H1 (cell line): ENCODE measurements at regions not wholly inside any gene's neighbourhood (a gene's known extent, or its start where the extent isn't known, plus 50 kb on each side); places are given as distances from the start of the nearest gene placed in this dataset.

ENCODE experiments used
- CTCF ChIA-PET: fragments of 300-600 bp; sonication (Branson Sonifier 250); formaldehyde crosslinking; loops from one replicate; lab custom pipeline; 2021; ENCODE audit not compliant: partially characterized antibody; lab: Charles Lee
- POLR2A ChIA-PET: fragments of 300-600 bp; sonication (Branson Sonifier 250); formaldehyde crosslinking; loops from one replicate; lab custom pipeline; 2021; ENCODE audit warnings: inconsistent platforms; ENCODE audit not compliant: partially characterized antibody; lab: Charles Lee
- DNase-seq, 2 experiments: peaks; one replicate each; pipeline versions ENCODE4 v3.0.0 to v3.0.0-alpha.2; 2010 to 2022; ENCODE audit warnings: low spot score in 2 of 2, low read depth in 1 of 2, mixed read lengths in 1 of 2
- FAIRE-seq: peaks from 2 replicates; lab custom pipeline; 2011; peaks lifted over from hg19 to GRCh38; lab: Jason Lieb, UNC
- H2AFZ ChIP-seq: 2 replicates; pipeline ENCODE4 v1.8.1; 2012; ENCODE audit warnings: low read length, inconsistent platforms
- H2AK5ac ChIP-seq: 2 replicates; pipeline ENCODE4 v1.6.1; 2013; ENCODE audit warnings: low read depth, low read length
- H2BK120ac ChIP-seq: replicated peaks from 2 replicates; pipeline ENCODE3; 2013; ENCODE audit warnings: low read depth, low read length, inconsistent platforms
- H2BK12ac ChIP-seq: 2 replicates; pipeline ENCODE4 v1.6.1; 2013; ENCODE audit warnings: low read depth, low read length
- H2BK15ac ChIP-seq: 2 replicates; pipeline ENCODE4 v1.6.1; 2013; ENCODE audit warnings: low read length
- H2BK20ac ChIP-seq: 2 replicates; pipeline ENCODE4 v1.6.1; 2013; ENCODE audit warnings: low read length
- H2BK5ac ChIP-seq: 2 replicates; pipeline ENCODE4 v1.6.1; 2013; ENCODE audit warnings: low read depth, low read length
- H3K14ac ChIP-seq: 2 replicates; pipeline ENCODE4 v1.6.1; 2013; ENCODE audit warnings: inconsistent platforms; ENCODE audit not compliant: insufficient read length
- H3K18ac ChIP-seq: 2 replicates; pipeline ENCODE4 v1.6.1; 2013; ENCODE audit warnings: low read length; ENCODE audit errors: extremely low read depth
- H3K23ac ChIP-seq: 2 replicates; pipeline ENCODE4 v1.6.1; 2013; ENCODE audit warnings: inconsistent platforms; ENCODE audit not compliant: insufficient read length
- H3K23me2 ChIP-seq: 2 replicates; pipeline ENCODE4 v1.6.1; 2013; ENCODE audit warnings: low read depth, low read length
- H3K27ac ChIP-seq: 2 replicates; pipeline ENCODE4 v1.6.1; 2011; ENCODE audit warnings: low read depth, low read length, inconsistent platforms
- H3K27me3 ChIP-seq, 4 experiments: replicated peaks in 1 of 4; 1 replicate in 1 of 4; 2 replicates in 3 of 4; pipeline versions ENCODE4 v1.6.1 to v1.8.1; 2011 to 2013; ENCODE audit warnings: low read length in 3 of 4, mild to moderate bottlenecking in 3 of 4, inconsistent platforms in 2 of 4, mixed read lengths in 2 of 4, moderate library complexity in 1 of 4; ENCODE audit not compliant: control insufficient read depth in 3 of 4, insufficient read depth in 3 of 4; ENCODE audit errors: extremely low read depth in 1 of 4
- H3K36me3 ChIP-seq, 4 experiments: 2 replicates each; pipeline versions ENCODE4 v1.6.1 to v1.8.1; 2011 to 2013; ENCODE audit warnings: mild to moderate bottlenecking in 4 of 4, low read length in 3 of 4, moderate library complexity in 2 of 4, control low read depth in 1 of 4, inconsistent platforms in 1 of 4; ENCODE audit not compliant: insufficient read depth in 4 of 4, control insufficient read depth in 2 of 4
- H3K4ac ChIP-seq: replicated peaks from 2 replicates; pipeline ENCODE3; 2013; ENCODE audit warnings: low read length, low read depth, mixed read lengths, inconsistent platforms; ENCODE audit not compliant: insufficient read length
- H3K4me1 ChIP-seq, 4 experiments: replicated peaks in 1 of 4; 1 replicate in 1 of 4; 2 replicates in 3 of 4; pipeline versions ENCODE4 v1.6.1 to v1.8.1; 2011 to 2013; ENCODE audit warnings: low read length in 3 of 4, inconsistent platforms in 2 of 4, mixed read lengths in 1 of 4; ENCODE audit not compliant: insufficient read depth in 4 of 4, control insufficient read depth in 3 of 4
- H3K4me2 ChIP-seq, 2 experiments: 2 replicates each; pipeline versions ENCODE4 v1.6.1 to v1.8.1; 2011 to 2013; ENCODE audit warnings: low read depth in 2 of 2, low read length in 2 of 2, control low read depth in 1 of 2, inconsistent platforms in 1 of 2, mild to moderate bottlenecking in 1 of 2; ENCODE audit not compliant: insufficient read depth in 1 of 2
- H3K4me3 ChIP-seq, 4 experiments: fragments of 200-600, 300-600 bp in 1 of 4; sonication (generic), shearing (Covaris generic), sonication (Bioruptor Twin) in 1 of 4; 2 replicates each; pipeline versions ENCODE4 v1.5.1 to v1.8.1; 2011 to 2016; ENCODE audit warnings: low read length in 4 of 4, low read depth in 3 of 4, control low read depth in 2 of 4, inconsistent platforms in 2 of 4, mild to moderate bottlenecking in 2 of 4, mixed read lengths in 1 of 4, moderate library complexity in 1 of 4; ENCODE audit not compliant: insufficient read depth in 2 of 4; ENCODE audit errors: extremely low read depth in 1 of 4
- H3K56ac ChIP-seq: replicated peaks from 2 replicates; pipeline ENCODE3; 2013; ENCODE audit warnings: low read depth, mild to moderate bottlenecking, mixed read lengths, low read length, inconsistent platforms; ENCODE audit not compliant: insufficient read length
- H3K79me1 ChIP-seq: 2 replicates; pipeline ENCODE4 v1.6.1; 2013; ENCODE audit warnings: low read depth, low read length, control low read depth
- H3K79me2 ChIP-seq, 2 experiments: 2 replicates each; pipeline versions ENCODE4 v1.6.1 to v1.8.1; 2012 to 2013; ENCODE audit warnings: low read length in 2 of 2, mild to moderate bottlenecking in 2 of 2, inconsistent platforms in 1 of 2; ENCODE audit not compliant: insufficient read depth in 2 of 2, control insufficient read depth in 1 of 2
- H3K9ac ChIP-seq, 4 experiments: replicated peaks in 1 of 4; 1 replicate in 1 of 4; 2 replicates in 3 of 4; pipeline versions ENCODE4 v1.6.1 to v1.8.1; 2011 to 2013; ENCODE audit warnings: low read depth in 3 of 4, low read length in 3 of 4, control low read depth in 2 of 4, mild to moderate bottlenecking in 2 of 4, moderate library complexity in 2 of 4, inconsistent platforms in 1 of 4; ENCODE audit errors: extremely low read depth in 1 of 4
- H3K9me3 ChIP-seq, 2 experiments: 2 replicates each; pipeline versions ENCODE4 v1.6.1 to v1.8.1; 2012 to 2013; ENCODE audit warnings: mild to moderate bottlenecking in 2 of 2, moderate library complexity in 2 of 2, control low read depth in 1 of 2, inconsistent platforms in 1 of 2, low read depth in 1 of 2, low read length in 1 of 2, mixed read lengths in 1 of 2; ENCODE audit not compliant: insufficient read depth in 2 of 2
- H4K20me1 ChIP-seq, 2 experiments: replicated peaks in 1 of 2; 2 replicates each; pipeline versions ENCODE3 to v1.8.1; 2011 to 2013; ENCODE audit warnings: inconsistent platforms in 2 of 2, low read length in 2 of 2, mild to moderate bottlenecking in 1 of 2; ENCODE audit not compliant: insufficient read depth in 2 of 2, control insufficient read depth in 1 of 2
- H4K5ac ChIP-seq: 2 replicates; pipeline ENCODE4 v1.6.1; 2013; ENCODE audit warnings: low read length, low read depth, mixed read lengths, inconsistent platforms; ENCODE audit not compliant: insufficient read length
- H4K8ac ChIP-seq: 2 replicates; pipeline ENCODE4 v1.8.0; 2013; ENCODE audit warnings: mild to moderate bottlenecking, moderate library complexity, low read length, inconsistent platforms; ENCODE audit not compliant: insufficient read depth; ENCODE audit errors: extremely low read depth
- H4K91ac ChIP-seq: replicated peaks from 2 replicates; pipeline ENCODE3; 2013; ENCODE audit warnings: low read length, mixed read lengths, inconsistent platforms; ENCODE audit not compliant: insufficient read length
- ATF2 ChIP-seq: IDR thresholded peaks from 2 replicates; pipeline ENCODE4 v1.6.1; 2012; ENCODE audit warnings: low read length, inconsistent platforms
- CBX8 ChIP-seq: fragments of 300-800, 300-1000 bp; sonication (generic); IDR thresholded peaks from 2 replicates; pipeline ENCODE4 v1.7.1; 2016; ENCODE audit warnings: low read depth, low read length, borderline replicate concordance
- CREB1 ChIP-seq: IDR thresholded peaks from 2 replicates; pipeline ENCODE4 v1.6.1; 2012; ENCODE audit warnings: inconsistent platforms
- EP300 ChIP-seq, 2 experiments: IDR thresholded peaks; 1 replicate in 1 of 2; 2 replicates in 1 of 2; pipeline ENCODE4 v1.6.1; 2011 to 2012; ENCODE audit warnings: low read depth in 2 of 2, low read length in 2 of 2, mild to moderate bottlenecking in 2 of 2, borderline replicate concordance in 1 of 2, inconsistent platforms in 1 of 2, moderate library complexity in 1 of 2
- EZH2 ChIP-seq: fragments of 200-600 bp; sonication (generic); IDR thresholded peaks from 2 replicates; pipeline ENCODE4 v1.7.1; 2012; ENCODE audit warnings: low read depth, mild to moderate bottlenecking, moderate library complexity, low read length, inconsistent platforms; ENCODE audit not compliant: severe bottlenecking
- HDAC6 ChIP-seq: IDR thresholded peaks from one replicate; pipeline ENCODE4 v1.7.1; 2012; ENCODE audit warnings: low read depth, mild to moderate bottlenecking, inconsistent platforms, low read length, moderate library complexity
- JUN ChIP-seq: IDR thresholded peaks from 2 replicates; pipeline ENCODE4 v1.6.1; 2011; ENCODE audit warnings: low read depth, mild to moderate bottlenecking, improper control_type of control experiment, low read length
- JUND ChIP-seq: IDR thresholded peaks from 2 replicates; pipeline ENCODE4 v1.6.1; 2011; ENCODE audit warnings: mild to moderate bottlenecking, improper control_type of control experiment, low read length
- KDM5A ChIP-seq: fragments of 200-600 bp; IDR thresholded peaks from 2 replicates; pipeline ENCODE4 v1.7.1; 2012; ENCODE audit warnings: mild to moderate bottlenecking, low read length, inconsistent platforms, mixed read lengths
- MAX ChIP-seq: IDR thresholded peaks from 2 replicates; pipeline ENCODE4 v1.6.1; 2012; ENCODE audit warnings: inconsistent platforms
- WGBS, 2 experiments: shearing (Covaris generic) in 1 of 2; methylation state at CpG; one replicate each; pipeline versions ENCODE4 v1.1.6 to v1.1.7; 2013 to 2015; ENCODE audit warnings: low lambda C conversion rate in 2 of 2, mixed read lengths in 2 of 2, inconsistent platforms in 1 of 2, low coverage in 1 of 2, missing lambda C conversion rate in 1 of 2; ENCODE audit not compliant: insufficient replicate concordance in 2 of 2, insufficient coverage in 1 of 2, insufficient read length in 1 of 2; ENCODE audit errors: extremely low coverage in 1 of 2, missing lambda C conversion rate in 1 of 2; 5-methylcytosine and 5-hydroxymethylcytosine counted together

GRCh38 chr13:63700350-63700749, 2284.7 kb upstream of the PCDH20 start:
- Histone ChIP-seq H2AFZ (0 out of 2 replicates have a peak overlapping the region, but pooled peaks have one; percentile 44), H3K27me3 (no peaks in the 10 kb centered on the region), H3K4me3 (no peak overlapping the region), H4K91ac (no peak overlapping the region), H3K9ac (no peak overlapping the region), H4K20me1 (no peaks in the 10 kb centered on the region), H3K18ac (no peak overlapping the region), H2BK12ac (no peak overlapping the region), H3K14ac (no peak overlapping the region), H3K36me3 (no peaks in the 10 kb centered on the region), H3K4me2 (no peak overlapping the region), H2BK20ac (no peak overlapping the region), H2BK5ac (no peak overlapping the region), H4K5ac (no peak overlapping the region), H3K56ac (no peak overlapping the region), H3K4ac (no peak overlapping the region), H3K23ac (no peak overlapping the region), H3K27ac (no peak overlapping the region), H3K79me2 (no peaks in the 10 kb centered on the region), H2BK15ac (no peak overlapping the region), H3K4me1 (no peaks in the 10 kb centered on the region), H2AK5ac (no peak overlapping the region), H3K23me2 (no peaks in the 10 kb centered on the region), H3K79me1 (no peaks in the 10 kb centered on the region), H3K9me3 (no peaks in the 10 kb centered on the region), H2BK120ac (no peak overlapping the region), H4K8ac (peak overlapping the region; percentile 5; the same call in 1 of the 2 replicates)
- WGBS, 2 experiments: 98% methylated on average over 3 of the region's 3 CpGs; no CpG with 5 or more reads in 1 of the 2 experiments
- ChIA-PET POLR2A (no interaction called here), CTCF (no interaction called here)
- DNase-seq (no peak), FAIRE-seq (no peak)
- no peak for TF ChIP-seq KDM5A
- no peak for TF ChIP-seq EZH2
- no peak for TF ChIP-seq EP300 (IDR thresholded peaks at IDR 0.05; ENCODE audit: borderline replicate concordance in 1 of 2, low read depth in 2 of 2, low read length in 2 of 2)
- TF ChIP-seq CREB1: no peak
- no peak for TF ChIP-seq CBX8
- TF ChIP-seq MAX: no peak
- no peak for TF ChIP-seq JUN
- TF ChIP-seq JUND: no peak
- TF ChIP-seq ATF2: no peak
- TF ChIP-seq HDAC6: no peak
